ENCODE measurements at regions not wholly inside any gene's neighbourhood (a gene's known extent, or its start where the extent isn't known, plus 50 kb on each side); places are given as distances from the start of the nearest gene placed in this dataset.

- TF ChIP-seq, protein P1, sequence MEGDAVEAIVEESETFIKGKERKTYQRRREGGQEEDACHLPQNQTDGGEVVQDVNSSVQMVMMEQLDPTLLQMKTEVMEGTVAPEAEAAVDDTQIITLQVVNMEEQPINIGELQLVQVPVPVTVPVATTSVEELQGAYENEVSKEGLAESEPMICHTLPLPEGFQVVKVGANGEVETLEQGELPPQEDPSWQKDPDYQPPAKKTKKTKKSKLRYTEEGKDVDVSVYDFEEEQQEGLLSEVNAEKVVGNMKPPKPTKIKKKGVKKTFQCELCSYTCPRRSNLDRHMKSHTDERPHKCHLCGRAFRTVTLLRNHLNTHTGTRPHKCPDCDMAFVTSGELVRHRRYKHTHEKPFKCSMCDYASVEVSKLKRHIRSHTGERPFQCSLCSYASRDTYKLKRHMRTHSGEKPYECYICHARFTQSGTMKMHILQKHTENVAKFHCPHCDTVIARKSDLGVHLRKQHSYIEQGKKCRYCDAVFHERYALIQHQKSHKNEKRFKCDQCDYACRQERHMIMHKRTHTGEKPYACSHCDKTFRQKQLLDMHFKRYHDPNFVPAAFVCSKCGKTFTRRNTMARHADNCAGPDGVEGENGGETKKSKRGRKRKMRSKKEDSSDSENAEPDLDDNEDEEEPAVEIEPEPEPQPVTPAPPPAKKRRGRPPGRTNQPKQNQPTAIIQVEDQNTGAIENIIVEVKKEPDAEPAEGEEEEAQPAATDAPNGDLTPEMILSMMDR (IDR thresholded peaks at IDR 0.05), result no peak
- H3K4me1 ChIP-seq, result no peaks in the 10 kb centered on the region
Measured at GRCh38 chr5:88556406-88556805, 287.8 kb upstream of the TMEM161B start.

GRCh38 chr5:88555674-88556073 is 287.0 kb upstream of the TMEM161B start:
- Histone ChIP-seq H3K36me3 (no peaks in the 10 kb centered on the region), H3K27ac (no peak overlapping the region), H3K27me3 (no peaks in the 10 kb centered on the region), H3K4me1 (no peaks in the 10 kb centered on the region), H3K9me3 (no peaks in the 10 kb centered on the region), H3K4me3 (no peak overlapping the region)
- DNase-seq, result no peak
- intact Hi-C loops (cut with DNase I; ENCODE audit: low total_unique reads), result no loop called here
- TF ChIP-seq, protein P1 (IDR thresholded peaks at IDR 0.05), result no peak

More at GRCh38 chr5:88556406-88556805, 287.8 kb upstream of the TMEM161B start:
- Histone ChIP-seq H3K27me3 (no peaks in the 10 kb centered on the region), H3K4me3 (no peak overlapping the region), H3K27ac (no peak overlapping the region), H3K36me3 (no peaks in the 10 kb centered on the region), H3K9me3 (no peaks in the 10 kb centered on the region)
- intact Hi-C loops (cut with DNase I; ENCODE audit: low total_unique reads), result no loop called here
- no peak for DNase-seq

DNA sequence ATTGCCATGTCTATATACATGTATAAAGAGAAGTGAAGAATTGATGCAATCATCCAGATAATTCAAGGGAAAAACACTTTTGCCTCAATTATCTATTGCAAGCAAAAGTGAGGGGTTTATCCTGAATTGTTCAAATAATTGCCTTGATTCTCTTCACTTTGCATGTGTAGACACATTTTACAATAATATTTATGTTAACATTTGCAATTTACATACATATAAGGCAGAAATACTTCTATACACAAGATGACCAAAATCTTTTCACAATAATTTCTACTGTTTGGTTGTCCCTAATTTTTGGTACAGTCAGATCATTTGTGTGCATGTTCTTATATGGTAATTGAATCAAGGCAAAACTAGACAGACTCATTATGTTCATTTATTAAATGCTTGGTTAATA is 285.3 kb upstream of the TMEM161B start:
- intact Hi-C loops (cut with DNase I; ENCODE audit: low total_unique reads), result no loop called here
- no peak for DNase-seq
- no peaks in the 10 kb centered on the region for H3K27me3 ChIP-seq
- no peaks in the 10 kb centered on the region for H3K4me1 ChIP-seq
- H3K36me3 ChIP-seq, result no peaks in the 10 kb centered on the region
- H3K9me3 ChIP-seq, result no peaks in the 10 kb centered on the region
- H3K4me3 ChIP-seq, result no peak overlapping the region
- TF ChIP-seq, protein P1 (IDR thresholded peaks at IDR 0.05), result no peak
- no peak overlapping the region for H3K27ac ChIP-seq

- no peaks in the 10 kb centered on the region for H3K36me3 ChIP-seq
- TF ChIP-seq, protein P1 (IDR thresholded peaks at IDR 0.05), result no peak
- intact Hi-C loops (cut with DNase I; ENCODE audit: low total_unique reads), result no loop called here
- H3K27me3 ChIP-seq, result no peaks in the 10 kb centered on the region
- H3K4me3 ChIP-seq, result no peak overlapping the region
- no peak for DNase-seq
- no peaks in the 10 kb centered on the region for H3K4me1 ChIP-seq
- no peaks in the 10 kb centered on the region for H3K9me3 ChIP-seq
- no peak overlapping the region for H3K27ac ChIP-seq
Measured at GRCh38 chr5:88553136-88553875, 284.7 kb upstream of the TMEM161B start.

DNA sequence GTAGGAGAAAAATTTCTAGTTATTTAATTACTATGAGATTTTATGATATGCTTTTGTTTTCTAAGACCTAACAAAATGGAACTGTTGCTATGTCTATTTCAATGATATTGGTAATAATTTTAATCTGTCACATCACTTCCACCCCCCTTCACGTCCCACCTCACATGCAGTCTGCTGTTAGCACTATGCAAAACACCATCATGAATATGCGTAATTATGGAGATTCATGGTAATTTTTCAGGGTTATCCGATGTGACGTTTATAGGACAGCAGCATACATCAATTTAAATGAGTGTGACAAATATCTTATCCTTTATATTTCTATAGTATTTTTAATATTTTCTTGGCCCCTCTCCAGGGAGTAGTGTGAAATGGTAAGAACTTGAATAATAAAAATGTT is 283.8 kb upstream of the TMEM161B start:
- TF ChIP-seq, protein P1 (IDR thresholded peaks at IDR 0.05), result no peak
- Histone ChIP-seq H3K4me1 (no peaks in the 10 kb centered on the region), H3K9me3 (no peaks in the 10 kb centered on the region), H3K36me3 (no peaks in the 10 kb centered on the region), H3K4me3 (no peak overlapping the region), H3K27me3 (no peaks in the 10 kb centered on the region), H3K27ac (no peak overlapping the region)
- DNase-seq, result no peak
- intact Hi-C loops (cut with DNase I; ENCODE audit: low total_unique reads), result no loop called here
